NCI-H82 treated with DMSO at 0.1 percent for 48 hours (cell line): ENCODE measurements at regions not wholly inside any gene's neighbourhood (a gene's known extent, or its start where the extent isn't known, plus 50 kb on each side); places are given as distances from the start of the nearest gene placed in this dataset.

Source experiments
- DNase-seq: peaks from one replicate; lab custom pipeline; 2025; ENCODE audit not compliant: unreplicated experiment; lab: John Stamatoyannopoulos, UW

DNA sequence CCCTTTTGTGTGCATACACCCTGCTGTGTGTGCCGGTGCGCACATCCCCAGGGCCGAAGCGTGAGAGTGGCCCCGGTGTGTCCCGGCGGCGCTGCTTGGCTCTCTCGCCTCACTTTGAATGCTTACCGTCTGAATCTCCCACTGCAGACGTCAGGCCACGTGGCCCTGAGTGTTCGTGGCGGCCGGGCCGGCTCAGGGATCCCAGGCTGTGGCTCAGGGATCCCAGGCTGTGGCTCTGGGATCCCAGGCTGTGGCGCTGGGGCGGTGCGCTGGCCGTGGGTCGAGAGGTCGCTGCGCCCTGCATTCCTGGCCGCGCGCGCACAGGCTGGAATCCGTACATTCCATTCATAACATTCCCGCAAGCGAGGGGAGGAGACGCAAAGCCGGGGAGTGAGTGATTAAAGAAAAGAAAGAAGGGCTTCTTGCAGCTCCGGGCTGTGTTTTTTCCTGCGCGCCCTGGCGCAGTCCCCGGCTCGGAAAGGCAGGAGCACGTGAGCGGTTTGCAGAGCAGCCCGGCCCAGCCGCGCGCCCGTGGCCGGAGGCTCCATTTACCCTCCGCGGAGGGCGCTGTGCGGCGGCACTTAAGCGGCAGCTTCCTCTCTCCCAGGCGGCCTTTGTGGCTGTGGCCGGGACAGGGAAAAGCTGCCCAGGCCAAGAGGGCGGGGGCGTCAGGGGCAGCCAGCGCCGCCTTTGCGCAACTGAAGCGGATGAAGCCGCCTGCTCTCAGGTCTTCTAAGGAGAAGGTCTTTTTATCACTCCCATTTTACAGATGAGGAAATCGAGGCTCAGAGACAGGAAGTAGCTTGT is 87.0 kb upstream of the ALDH1L1 start:
- no peak for DNase-seq

DNA sequence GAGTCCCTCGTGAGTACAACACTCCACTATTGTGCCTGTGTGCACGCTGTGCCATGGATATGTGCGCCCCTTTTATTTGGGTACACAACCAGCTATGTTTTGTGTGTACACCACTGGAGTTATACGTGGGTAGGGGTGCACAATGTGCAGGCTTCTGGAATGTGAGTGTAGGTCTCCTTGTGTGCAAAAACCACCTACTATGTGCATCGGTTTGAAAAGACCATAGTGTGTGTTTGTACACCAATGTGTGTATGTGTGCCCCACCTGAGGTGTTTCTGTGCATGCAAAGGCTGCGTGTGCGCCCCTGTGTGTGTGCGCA is 86.4 kb upstream of the ALDH1L1 start:
- no peak for DNase-seq

DNA sequence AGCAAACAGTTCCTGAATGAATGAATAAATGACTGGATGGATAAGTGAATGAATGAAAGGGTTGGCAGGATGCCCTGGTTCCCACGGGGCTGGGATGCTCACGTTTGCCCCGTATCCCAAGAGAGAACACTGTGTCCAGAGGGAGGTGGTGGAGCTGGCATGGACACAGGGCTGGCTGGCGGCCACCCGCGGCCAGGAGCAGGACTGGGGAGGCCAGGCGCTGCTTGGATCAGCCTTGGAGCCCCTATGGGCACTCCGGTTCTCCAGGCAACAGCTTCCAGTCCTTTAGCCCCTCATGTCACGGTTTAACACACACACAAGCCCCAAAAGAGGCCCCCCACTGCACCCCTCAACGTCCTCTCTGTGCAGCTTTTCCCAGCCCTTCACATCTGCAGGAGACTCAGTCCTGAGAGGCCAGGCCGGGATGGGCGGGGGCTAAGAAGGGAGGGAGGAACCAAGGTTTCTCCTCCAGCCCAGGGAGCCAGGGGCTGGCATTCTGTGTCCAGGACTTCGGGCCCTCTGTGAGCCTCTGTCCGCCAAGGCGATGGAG is 86.0 kb upstream of the ALDH1L1 start:
- DNase-seq = no peak

DNA sequence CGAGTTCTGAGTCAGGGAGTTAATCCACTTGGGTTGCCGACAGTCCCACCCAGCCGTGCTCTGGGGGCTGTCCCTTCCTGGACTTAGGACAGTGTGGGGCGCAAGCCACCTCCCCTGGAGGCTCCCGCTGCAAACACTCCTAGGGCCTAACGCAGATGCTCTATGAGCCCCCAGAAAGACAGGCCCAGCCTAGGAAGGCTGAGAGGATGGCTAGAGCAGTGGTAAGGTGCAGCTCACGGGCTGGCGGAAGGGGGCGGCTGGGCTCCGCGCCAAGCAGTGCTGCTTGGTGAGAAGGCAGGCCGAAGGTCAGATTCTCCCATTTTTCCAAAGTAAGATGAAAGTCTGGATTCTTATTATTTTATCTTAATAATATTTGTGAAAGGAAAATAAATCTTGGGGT is 84.6 kb upstream of the ALDH1L1 start:
- no peak for DNase-seq

DNA sequence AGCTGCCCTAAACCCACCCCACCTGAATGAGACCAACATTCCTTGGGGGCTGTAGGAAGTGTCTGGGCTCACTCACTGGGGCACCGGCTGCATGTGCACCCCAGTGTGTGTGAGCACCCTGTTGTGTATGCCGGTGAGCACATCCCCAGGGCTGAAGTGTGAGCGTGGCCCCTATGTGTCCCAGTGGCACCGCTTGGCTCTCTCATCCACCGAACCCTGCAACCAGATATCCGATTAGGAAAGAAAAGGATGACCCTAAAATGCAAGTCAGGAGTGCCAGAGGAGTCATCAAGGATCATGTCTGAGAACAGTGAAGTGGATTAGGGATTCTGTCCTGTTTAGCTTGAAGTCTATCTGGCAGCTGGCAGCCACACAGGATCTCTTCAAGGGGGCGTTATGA is 84.0 kb upstream of the ALDH1L1 start:
- no peak for DNase-seq

DNA sequence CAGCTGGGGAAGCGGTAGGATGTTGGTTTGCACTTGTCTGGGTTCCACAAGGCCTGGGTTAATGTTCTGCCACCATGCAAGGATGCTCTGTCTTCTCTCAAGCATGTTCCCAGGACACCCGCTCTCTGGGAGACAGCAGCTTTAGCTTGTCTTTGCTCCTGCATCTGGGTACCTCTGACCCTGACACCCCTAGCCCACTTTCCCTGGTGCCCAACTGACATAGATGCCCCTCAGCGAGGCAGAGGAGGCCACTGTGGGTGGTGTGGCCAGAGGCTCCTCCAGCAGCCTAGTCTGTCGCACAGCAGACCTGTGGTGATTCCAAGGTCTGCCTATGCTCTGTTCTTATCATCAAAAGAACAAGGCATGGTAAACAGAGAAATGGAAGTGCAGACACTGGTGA is 83.6 kb upstream of the ALDH1L1 start:
- no peak for DNase-seq

DNA sequence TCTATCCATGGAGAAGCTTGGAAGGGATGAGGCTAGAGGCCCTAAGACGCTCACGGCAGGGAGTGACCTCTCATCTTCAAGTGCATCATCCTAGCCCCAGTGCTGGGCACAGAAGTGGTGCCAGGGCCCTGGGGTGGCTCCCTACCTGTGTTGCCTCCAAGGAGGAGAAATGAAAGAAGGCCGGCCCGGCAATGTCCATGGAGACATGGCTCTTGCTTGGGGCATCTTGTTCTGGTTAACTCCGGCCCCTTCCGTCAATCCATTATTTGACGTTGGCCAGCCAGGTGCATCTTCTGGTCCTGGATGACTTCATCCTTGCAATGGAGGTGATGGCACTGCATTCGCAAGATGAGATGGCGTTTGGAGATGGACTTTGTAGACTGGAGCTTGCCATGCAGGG is 83.2 kb upstream of the ALDH1L1 start:
- no peak for DNase-seq

DNA sequence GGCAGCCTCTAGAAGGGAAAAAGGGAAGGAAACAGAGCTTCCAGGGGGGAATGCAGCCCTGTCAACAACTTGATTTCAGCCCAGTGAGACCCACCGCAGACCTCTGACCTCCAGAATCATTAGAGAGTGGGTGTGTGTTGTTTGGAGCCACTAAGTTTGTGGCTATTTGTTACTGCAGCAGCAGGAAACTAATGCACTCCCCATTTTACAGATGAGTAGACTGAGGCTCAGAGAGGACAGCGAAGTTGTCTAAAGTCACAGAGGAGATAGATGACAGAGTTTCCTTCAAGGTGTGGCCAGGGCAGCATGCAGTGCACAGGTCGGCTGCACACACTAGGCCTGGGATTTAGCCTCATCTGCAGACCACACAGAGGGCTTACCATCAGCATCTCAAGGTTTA is 81.8 kb upstream of the ALDH1L1 start:
- DNase-seq = no peak

DNA sequence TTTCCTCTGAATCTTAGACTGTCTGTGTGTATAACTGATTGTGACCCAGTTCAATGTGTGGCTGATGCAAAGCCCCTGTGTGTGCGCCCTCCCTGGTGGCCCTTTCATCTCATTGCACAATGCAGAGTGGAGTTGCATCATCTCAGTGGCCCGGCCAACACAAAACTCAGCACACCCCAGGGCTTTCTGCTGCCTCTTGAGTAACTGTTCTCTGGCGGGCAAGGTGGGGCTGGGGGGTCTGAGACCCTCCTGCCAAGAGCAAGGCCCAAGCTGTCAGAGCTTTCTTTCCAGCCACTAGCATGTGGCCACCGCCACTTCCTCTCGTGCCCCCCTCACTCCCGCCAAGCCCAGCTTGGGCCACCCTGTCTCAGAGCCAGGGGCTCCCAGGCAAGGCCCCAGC is 80.7 kb upstream of the ALDH1L1 start:
- no peak for DNase-seq

DNA sequence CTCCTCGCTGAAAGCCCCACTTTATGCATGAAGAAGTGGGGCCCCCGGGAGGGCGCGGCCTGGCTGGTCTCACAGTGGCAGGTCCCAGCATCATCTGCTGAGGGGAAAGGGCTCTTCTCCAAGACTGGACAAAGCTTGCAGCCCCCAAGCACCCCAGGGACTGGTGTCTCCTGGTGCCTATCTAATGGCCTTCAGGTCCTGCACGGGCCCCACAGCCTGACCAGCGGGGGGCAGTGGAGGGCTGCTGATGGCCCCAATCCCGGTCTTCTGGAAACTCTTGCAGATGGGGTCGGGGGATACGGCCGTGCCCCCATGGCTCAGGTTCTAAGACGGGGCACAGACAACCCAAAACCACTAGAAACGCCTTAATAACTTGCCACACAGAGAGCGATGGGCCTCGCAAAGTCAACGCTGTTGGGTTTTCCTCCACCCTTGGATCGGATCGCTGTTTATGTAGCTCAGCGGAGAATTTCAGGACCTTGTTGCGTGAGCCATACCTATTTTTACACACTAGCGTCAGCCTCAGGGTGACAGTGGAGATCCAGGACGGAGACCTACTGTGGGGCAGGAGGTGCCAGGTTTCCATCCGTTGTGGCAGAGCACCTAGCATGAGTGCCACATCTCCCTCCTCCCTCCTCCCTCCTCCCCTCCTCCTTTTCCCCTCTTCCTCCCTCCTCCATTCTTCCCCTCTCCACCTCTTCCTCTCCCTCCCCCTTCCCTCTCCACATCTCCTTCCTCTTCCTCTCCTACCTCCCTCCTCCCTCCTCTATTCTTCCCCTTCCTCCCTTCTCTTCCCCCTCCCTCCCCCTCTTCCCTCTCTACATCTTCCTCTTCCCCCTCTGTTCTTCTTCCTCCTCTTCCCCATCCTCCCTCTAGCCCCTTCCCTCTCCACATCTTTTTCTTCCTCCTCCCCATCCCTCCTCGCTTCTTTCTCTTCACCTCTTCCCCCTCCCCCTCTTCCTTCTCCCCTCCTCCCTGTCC is 79.3 kb upstream of the ALDH1L1 start:
- peak; percentile 3 for DNase-seq

DNA sequence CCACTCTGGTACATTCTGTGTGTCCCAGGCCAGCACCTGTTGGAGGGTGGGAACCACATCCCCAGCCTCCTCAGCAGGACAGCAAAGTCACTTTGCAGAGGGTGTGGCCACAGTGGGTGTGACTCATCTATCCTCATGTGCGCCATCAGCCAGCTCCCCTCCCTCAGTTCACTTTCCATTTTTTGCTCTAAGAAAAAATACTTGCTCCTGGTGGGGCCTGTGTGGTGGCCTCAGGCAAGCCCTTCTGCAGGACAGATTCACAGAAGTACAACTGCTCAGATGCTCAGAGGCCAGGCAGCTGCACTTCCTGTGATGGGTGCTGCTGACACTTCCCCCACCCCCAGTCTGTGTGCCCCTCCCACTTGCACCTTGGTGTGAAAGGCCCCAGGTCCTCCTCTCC is 78.3 kb upstream of the ALDH1L1 start:
- DNase-seq = no peak

DNA sequence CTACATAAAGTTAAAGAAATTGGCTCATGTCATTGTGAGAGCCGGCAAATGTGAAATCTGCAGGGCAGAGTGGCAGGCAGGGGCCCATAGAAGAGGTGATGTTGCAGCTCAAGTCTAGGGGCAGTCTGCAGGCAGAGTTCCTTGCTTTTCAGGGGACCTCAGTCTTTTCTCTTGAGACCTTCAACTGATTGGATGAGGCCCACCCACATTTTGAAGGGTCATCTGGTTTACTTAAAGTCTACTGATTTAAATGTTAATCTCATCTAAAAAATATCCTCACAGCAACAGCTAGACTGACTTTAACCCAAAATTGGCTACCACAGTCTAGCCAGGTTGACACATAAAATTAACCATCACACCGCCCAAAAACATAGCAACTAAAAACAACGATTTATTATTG is 77.6 kb upstream of the ALDH1L1 start:
- no peak for DNase-seq

DNA sequence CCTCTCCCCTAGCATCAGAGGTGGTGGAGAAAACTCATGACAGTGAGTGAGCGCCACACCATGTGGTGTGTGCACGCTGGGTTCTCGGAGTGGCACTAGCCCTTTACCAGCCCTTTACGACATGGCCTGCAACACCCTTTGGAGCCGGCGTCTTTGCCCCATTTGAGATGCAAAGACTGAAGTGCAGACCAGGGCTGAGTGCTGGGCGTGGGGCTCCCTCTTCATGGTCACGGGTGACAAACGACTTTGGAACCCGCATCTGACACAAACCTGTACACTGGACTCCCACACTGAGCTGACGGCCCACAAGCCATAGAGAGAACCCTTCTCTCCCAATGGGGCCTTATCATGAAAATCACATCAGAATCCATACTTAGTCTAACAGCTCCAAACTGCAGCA is 76.8 kb upstream of the ALDH1L1 start:
- DNase-seq = no peak

DNA sequence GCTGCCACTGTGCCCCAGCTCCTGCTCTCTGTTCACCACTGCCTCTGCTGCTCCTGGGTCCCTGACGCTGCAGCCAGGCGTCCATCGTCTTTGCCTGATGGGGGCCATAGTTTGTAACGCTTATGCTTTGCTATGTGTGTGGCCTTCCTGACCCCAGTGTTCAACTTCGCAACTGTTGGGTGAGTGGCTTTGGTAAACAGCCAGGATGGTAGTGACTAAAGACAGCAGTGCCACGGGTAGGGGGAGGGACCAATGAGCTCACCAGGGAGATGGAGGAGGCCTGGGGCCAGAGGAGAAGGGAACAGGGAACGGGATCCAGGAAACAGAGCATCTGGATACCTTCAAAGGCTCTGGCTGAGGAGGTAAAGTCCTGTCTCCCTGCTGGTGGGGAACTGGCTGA is 75.9 kb upstream of the ALDH1L1 start:
- no peak for DNase-seq

DNA sequence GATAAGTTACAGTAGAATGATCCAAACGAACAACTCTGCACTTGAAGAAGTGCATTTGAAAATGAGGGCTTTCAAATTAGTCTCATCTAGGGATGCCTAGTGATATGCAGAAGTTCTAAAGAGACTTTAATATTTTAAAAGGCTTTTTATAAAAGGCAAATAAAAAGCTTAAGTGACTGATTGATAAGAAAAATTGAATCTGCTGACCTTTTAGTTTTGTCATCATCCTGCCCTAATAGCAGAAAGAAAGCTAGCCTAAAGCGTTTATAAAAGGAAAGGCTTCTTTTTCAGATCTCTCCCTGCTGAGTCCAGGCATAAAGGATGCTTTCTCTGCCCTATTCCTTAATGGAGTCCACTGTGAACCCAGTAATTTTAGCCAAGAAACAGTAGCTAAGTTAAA is 72.7 kb upstream of the ALDH1L1 start:
- no peak for DNase-seq

DNA sequence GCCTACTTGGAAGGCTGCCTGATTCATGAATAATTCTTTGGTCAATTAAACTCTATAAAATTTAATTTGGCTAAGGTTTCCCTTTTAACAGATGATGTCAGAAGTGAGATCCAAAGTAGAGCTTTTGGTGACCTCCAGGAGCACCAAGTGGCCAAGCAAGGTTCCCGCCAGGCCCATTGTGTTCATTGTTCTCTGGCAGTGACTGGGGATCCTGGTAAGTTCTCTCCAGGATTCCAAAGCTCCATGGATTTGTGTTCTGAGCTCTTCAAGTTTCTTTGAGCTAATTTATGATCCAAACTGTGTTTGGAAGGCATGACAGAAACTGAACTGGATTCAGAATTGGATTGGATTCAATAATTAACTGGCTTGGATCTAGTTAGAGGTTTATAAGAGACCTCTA is 72.0 kb upstream of the ALDH1L1 start:
- no peak for DNase-seq

DNA sequence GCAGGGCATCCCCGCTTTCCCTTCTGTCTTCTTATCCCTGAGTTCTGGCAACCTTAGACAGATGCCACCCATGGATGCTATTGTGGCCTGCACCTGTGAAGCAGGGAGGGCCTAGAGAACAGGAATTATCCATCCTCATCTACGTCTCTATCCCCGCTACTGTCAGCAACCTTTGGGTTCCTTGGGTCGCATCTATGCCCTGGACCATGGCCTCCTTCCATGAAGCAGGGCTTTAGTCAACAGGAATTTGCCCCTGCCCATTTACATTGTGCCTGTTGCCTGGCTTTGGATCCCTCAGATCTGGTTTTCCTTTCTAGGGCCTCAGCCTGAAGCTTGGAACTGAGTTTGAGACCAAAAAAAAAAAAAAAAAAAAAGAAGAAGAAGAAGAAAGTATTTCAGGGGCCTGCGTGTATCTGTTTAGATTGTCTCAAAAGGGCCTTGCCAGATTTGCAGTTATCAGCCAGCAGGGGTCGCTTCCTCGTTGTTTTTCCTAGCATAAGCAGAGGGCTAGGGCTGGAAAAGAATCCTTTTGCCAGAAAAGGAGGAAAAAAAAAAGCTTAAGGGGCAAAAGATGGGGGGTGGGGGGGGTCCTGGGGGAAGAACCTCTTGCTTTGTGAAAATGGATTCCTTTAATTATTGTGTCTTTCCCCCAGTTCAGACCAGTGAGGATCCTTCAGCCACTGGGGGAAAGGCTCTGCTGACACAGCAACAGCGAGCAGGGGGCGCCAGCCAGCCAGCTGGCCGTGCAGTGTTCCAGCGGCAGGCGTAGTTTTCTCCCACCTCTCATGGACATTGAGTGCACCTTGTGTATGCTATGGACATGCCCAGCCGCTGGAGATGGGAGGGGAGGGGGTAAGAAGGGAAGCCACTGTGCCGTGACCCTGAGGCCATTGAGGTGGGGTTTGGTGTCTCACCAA is 65.7 kb upstream of the ALDH1L1 start:
- peak; percentile 49 for DNase-seq
